Endothelial cell of umbilical vein (primary cell): ENCODE measurements at regions not wholly inside any gene's neighbourhood (a gene's known extent, or its start where the extent isn't known, plus 50 kb on each side); places are given as distances from the start of the nearest gene placed in this dataset.

Experiments used
- BruUV-seq: library from RNA; stranded (reverse); fragments of 400-500 nt; replicated peaks from 2 replicates; lab custom pipeline; 2021; lab: Mats Ljungman, UMichigan
- CTCF ChIA-PET: fragments of 300-600, 350-600 bp; sonication (Branson Sonifier 250); formaldehyde crosslinking; loops from one replicate; lab custom pipeline; 2021; ENCODE audit warnings: antibody characterized with exemption, inconsistent platforms; lab: Charles Lee
- POLR2A ChIA-PET: fragments of 300-600, 350-600 bp; sonication (Branson Sonifier 250); formaldehyde crosslinking; loops from one replicate; lab custom pipeline; 2021; ENCODE audit warnings: antibody characterized with exemption, inconsistent platforms; lab: Charles Lee
- DNase-seq: peaks from one replicate; pipeline ENCODE4 v3.0.0-alpha.2; 2011; ENCODE audit warnings: low read depth, low spot score
- FAIRE-seq: peaks from 2 replicates; lab custom pipeline; 2011; peaks lifted over from hg19 to GRCh38; lab: Jason Lieb, UNC
- H2AFZ ChIP-seq: 2 replicates; pipeline ENCODE4 v1.6.0; 2012; ENCODE audit warnings: low read depth, low read length, control low read depth, inconsistent platforms
- H3K27ac ChIP-seq: 2 replicates; pipeline ENCODE4 v1.5.1; 2011; ENCODE audit warnings: low read depth, mild to moderate bottlenecking, control low read depth, low read length, moderate library complexity; ENCODE audit not compliant: insufficient read depth
- H3K27me3 ChIP-seq, 2 experiments: 2 replicates each; pipeline versions ENCODE4 v1.6.0 to v1.6.1; 2011; ENCODE audit warnings: low read length in 2 of 2, mixed read lengths in 1 of 2; ENCODE audit not compliant: control insufficient read depth in 2 of 2, insufficient read depth in 2 of 2
- H3K36me3 ChIP-seq, 2 experiments: 2 replicates in 1 of 2; 3 replicates in 1 of 2; pipeline ENCODE4 v1.5.1; 2011; ENCODE audit warnings: low read length in 2 of 2, mild to moderate bottlenecking in 1 of 2, moderate library complexity in 1 of 2; ENCODE audit not compliant: control insufficient read depth in 2 of 2, insufficient read depth in 2 of 2; ENCODE audit errors: extremely low read depth in 1 of 2
- H3K4me1 ChIP-seq: 3 replicates; pipeline ENCODE4 v1.5.1; 2011; ENCODE audit warnings: mild to moderate bottlenecking, low read length; ENCODE audit not compliant: control insufficient read depth, insufficient read depth; ENCODE audit errors: extremely low read depth
- H3K4me2 ChIP-seq: 2 replicates; pipeline ENCODE4 v1.6.1; 2011; ENCODE audit warnings: low read length, control low read depth, mixed read lengths; ENCODE audit not compliant: insufficient read depth
- H3K4me3 ChIP-seq, 3 experiments: fragments of 200-600 bp in 1 of 3; sonication (generic), shearing (Covaris generic) in 1 of 3; replicated peaks in 1 of 3; 2 replicates each; pipeline ENCODE4 v1.5.1; 2011 to 2016; ENCODE audit warnings: control low read depth in 3 of 3, low read length in 3 of 3, mild to moderate bottlenecking in 2 of 3, inconsistent platforms in 1 of 3, low read depth in 1 of 3, moderate library complexity in 1 of 3; ENCODE audit not compliant: insufficient read depth in 1 of 3
- H3K79me2 ChIP-seq: 2 replicates; pipeline ENCODE4 v1.6.0; 2012; ENCODE audit warnings: low read length, inconsistent platforms; ENCODE audit not compliant: control insufficient read depth, insufficient read depth
- H3K9ac ChIP-seq: replicated peaks from 2 replicates; pipeline ENCODE3; 2011; ENCODE audit warnings: low read length, control low read depth; ENCODE audit not compliant: insufficient read depth; ENCODE audit errors: extremely low read depth
- H3K9me1 ChIP-seq: replicated peaks from 3 replicates; pipeline ENCODE4 v1.6.0; 2011; ENCODE audit warnings: mild to moderate bottlenecking, low read length; ENCODE audit not compliant: control insufficient read depth, insufficient read depth; ENCODE audit errors: extremely low read depth
- H3K9me3 ChIP-seq: replicated peaks from 2 replicates; pipeline ENCODE4 v1.5.1; 2012; ENCODE audit warnings: low read length, inconsistent platforms; ENCODE audit not compliant: control insufficient read depth, insufficient read depth
- H4K20me1 ChIP-seq: replicated peaks from 2 replicates; pipeline ENCODE3; 2011; ENCODE audit warnings: mild to moderate bottlenecking, low read length; ENCODE audit not compliant: control insufficient read depth, insufficient read depth; ENCODE audit errors: extremely low read depth
- CTCF ChIP-seq, 2 donors: IDR thresholded peaks; 1 replicate in 1 of 2; 2 replicates in 1 of 2; pipeline ENCODE4 v1.5.1; 2011; ENCODE audit warnings: low read length in 2 of 2, mild to moderate bottlenecking in 2 of 2, moderate library complexity in 2 of 2, control low read depth in 1 of 2, inconsistent platforms in 1 of 2, low read depth in 1 of 2; ENCODE audit not compliant: insufficient read depth in 1 of 2; ENCODE audit errors: extremely low read depth in 1 of 2
- EZH2 ChIP-seq: IDR thresholded peaks from 2 replicates; pipeline ENCODE4 v1.6.1; 2012; ENCODE audit warnings: borderline replicate concordance, low read depth, mild to moderate bottlenecking, moderate library complexity, low read length, inconsistent platforms; ENCODE audit not compliant: severe bottlenecking
- FOS ChIP-seq: IDR thresholded peaks from 2 replicates; pipeline ENCODE4 v1.6.1; 2011; ENCODE audit warnings: mild to moderate bottlenecking, low read length, moderate library complexity, borderline replicate concordance; ENCODE audit not compliant: insufficient read depth
- GATA2 ChIP-seq: IDR thresholded peaks from 2 replicates; pipeline ENCODE4 v1.7.0; 2011; ENCODE audit warnings: low read depth, mild to moderate bottlenecking, moderate library complexity, mixed read lengths, low read length; ENCODE audit not compliant: insufficient read length, insufficient read depth
- JUN ChIP-seq: IDR thresholded peaks from 2 replicates; pipeline ENCODE4 v1.6.1; 2011; ENCODE audit warnings: borderline replicate concordance, low read depth; ENCODE audit not compliant: insufficient read length, insufficient read depth
- MAX ChIP-seq: IDR thresholded peaks from 2 replicates; pipeline ENCODE4 v1.6.1; 2011; ENCODE audit not compliant: insufficient read depth, insufficient read length
- POLR2A ChIP-seq: IDR thresholded peaks from 2 replicates; pipeline ENCODE4 v1.6.1; 2012; ENCODE audit warnings: low read depth, mild to moderate bottlenecking, control low read depth, low read length
- POLR2AphosphoS5 ChIP-seq: IDR thresholded peaks from 2 replicates; pipeline ENCODE4 v1.6.1; 2012; ENCODE audit warnings: low read depth, mild to moderate bottlenecking, control low read depth, low read length, moderate library complexity; ENCODE audit not compliant: insufficient read depth
- dilution Hi-C: fragments of 300-500 bp; cut with MboI; formaldehyde crosslinking; loops from one replicate; pipeline ENCODE4 v1.15.0; 2019; ENCODE audit warnings: low sequenced_read_pairs; ENCODE audit not compliant: extremely low pct_ligation_motif_present
- intact Hi-C: fragments of 100-400 bp; cut with micrococcal nuclease; formaldehyde crosslinking; loops from one replicate; pipeline ENCODE4 v1.10.0; 2022

- no TSS peak for BruUV-seq
- Histone ChIP-seq H3K36me3 (no peaks in the 10 kb centered on the region), H3K9ac (no peak overlapping the region), H4K20me1 (no peaks in the 10 kb centered on the region), H3K4me1 (no peaks in the 10 kb centered on the region), H3K27me3 (no peaks in the 10 kb centered on the region), H3K4me2 (no peak overlapping the region), H3K4me3 (no peak overlapping the region), H2AFZ (no peak overlapping the region), H3K9me1 (no peaks in the 10 kb centered on the region), H3K79me2 (no peaks in the 10 kb centered on the region), H3K27ac (no peak overlapping the region), H3K9me3 (no peaks in the 10 kb centered on the region)
- dilution Hi-C loops (no loop called here), intact Hi-C loops (no loop called here)
- TF ChIP-seq FOS (no peak), MAX (no peak), GATA2 (no peak), POLR2AphosphoS5 (no peak), EZH2 (no peak), POLR2A (no peak), JUN (no peak), CTCF (IDR thresholded peaks at IDR 0.05; ENCODE audit: extremely low read depth in 1 of 2, insufficient read depth in 1 of 2, low read depth in 1 of 2, low read length in 2 of 2) (no peak)
- ChIA-PET CTCF (no interaction called here), POLR2A (no interaction called here)
- no peak for FAIRE-seq
- no peak for DNase-seq
These were observed 177.7 kb downstream of the URB2 start for GRCh38 chr1:229803626-229804217.
